GM20431 (cell line): ENCODE measurements at regions not wholly inside any gene's neighbourhood (a gene's known extent, or its start where the extent isn't known, plus 50 kb on each side); places are given as distances from the start of the nearest gene placed in this dataset.

Experiments
- in situ Hi-C: fragments of 300-500 bp; cut with MseI, MboI; formaldehyde crosslinking; loops from one replicate; pipeline ENCODE4 v1.15.0; 2020; ENCODE audit warnings: low sequenced_read_pairs; ENCODE audit not compliant: unreplicated experiment

GRCh38 chr9:38240051-38240450 is 152.5 kb upstream of the ALDH1B1 start:
- in situ Hi-C loops: no loop called here

DNA sequence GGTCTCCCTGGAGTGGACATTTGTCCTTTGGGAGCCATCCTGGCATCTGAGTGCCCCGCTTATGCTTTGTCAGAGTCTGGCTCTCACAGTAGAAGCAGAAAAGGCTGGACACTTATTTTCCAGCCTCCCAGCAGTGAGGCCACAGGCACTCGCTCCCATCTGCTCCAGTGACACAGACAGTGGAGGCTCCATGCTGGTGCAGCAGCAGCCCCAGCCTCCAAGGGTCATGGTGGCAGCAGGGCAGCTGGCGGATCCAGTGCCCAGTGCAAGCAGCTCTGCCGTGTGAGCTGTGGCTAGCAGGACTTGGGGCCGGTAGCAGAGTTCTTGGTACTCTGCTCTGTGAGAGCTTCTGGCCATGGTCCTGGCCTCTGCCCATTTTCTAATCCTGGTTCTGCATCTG is 157.3 kb upstream of the ALDH1B1 start:
- in situ Hi-C loops: no loop called here

GRCh38 chr9:38234479-38235170 is 157.9 kb upstream of the ALDH1B1 start:
- in situ Hi-C loops: no loop called here

DNA sequence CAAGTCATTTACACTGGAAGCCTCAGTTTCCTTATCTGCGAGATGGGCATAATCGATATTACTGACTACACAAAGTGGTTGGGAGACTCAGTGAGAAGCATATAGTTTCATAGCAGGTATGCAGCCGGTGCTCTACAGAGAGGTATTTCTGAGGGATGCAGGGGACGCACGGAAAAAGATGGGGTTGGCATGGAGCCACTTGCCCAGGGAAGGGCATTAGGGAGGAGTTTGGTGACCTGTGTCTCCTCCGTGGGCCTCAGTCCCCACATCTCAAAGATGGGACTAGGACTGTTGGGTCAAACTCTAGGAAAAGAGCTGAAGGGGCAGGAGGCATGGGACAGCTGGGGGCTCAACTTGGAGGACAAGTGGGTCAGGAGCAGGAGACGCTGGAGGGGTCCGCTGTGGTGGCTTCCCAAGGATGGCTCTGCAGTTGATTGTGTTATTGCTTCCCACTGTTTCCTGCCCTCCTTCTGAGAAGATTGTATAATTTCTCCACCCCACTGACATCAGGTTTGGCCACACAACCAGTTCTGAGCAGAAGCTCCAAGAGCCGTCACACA is 158.6 kb upstream of the ALDH1B1 start:
- in situ Hi-C loops: no loop called here

GRCh38 chr9:38233343-38233742 is 159.2 kb upstream of the ALDH1B1 start:
- in situ Hi-C loops: no loop called here

DNA sequence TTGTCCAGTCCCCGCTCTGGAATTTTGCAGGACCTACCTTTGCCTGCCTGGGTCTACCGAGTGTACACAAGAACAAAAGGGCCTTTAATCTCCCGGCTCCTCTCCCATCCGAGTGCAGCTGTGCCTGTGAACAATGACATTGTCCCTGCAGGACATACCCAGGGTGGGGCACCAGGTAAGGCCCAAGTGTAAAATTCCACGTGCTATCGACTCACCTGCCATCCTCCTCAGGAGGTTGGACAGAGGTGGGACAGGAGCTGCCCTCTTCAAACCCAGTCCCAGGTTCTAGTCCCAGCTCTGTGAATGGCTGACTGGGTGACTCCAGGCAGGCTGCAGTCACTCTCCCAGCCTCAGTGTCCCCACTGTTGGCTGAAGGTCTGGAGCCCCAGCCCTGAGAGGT is 159.6 kb upstream of the ALDH1B1 start:
- in situ Hi-C loops: no loop called here

GRCh38 chr9:38229504-38230155 is 160.6 kb upstream of the SHB start:
- in situ Hi-C loops: no loop called here

- in situ Hi-C loops: no loop called here
Observed at GRCh38 chr9:38229104-38229500, 160.1 kb upstream of the SHB start.

DNA sequence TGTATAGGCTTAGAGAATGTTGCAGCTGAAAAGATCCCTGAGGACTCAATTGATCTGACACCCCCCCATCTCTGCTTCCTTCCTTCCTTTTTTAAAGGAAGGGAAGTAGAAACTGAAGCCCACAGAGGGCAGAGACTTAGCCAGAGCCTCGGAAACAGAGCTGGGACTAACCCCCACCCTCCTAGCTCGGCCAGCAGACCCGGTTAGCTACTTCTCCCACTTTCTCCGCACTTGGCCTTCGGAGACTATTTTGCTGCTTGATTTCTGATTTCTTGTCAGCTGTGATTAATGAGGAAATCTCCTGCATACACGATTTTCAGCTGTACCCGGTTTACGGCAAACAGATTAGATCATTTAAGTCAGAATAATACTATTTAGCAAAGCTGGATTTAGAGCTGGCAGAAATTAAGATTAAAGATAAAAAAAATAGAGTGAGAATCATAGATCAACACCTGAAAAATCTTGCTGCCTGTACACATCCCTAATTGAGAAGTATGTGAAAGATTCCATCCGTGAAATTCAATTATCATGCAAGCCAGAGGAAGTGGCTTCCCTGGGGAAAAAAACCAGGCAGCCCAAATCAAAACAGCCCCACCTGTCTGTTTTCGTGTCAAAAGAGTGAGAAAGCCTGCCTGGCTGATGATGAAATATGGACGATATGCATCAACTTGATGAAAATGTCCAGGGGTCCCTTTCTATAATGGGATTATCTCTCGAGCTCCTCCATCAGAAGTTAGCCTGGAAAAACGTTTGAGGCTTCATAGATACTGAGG is 159.5 kb upstream of the SHB start:
- in situ Hi-C loops: no loop called here

GRCh38 chr9:38227656-38228055 is 158.6 kb upstream of the SHB start:
- in situ Hi-C loops: no loop called here

- in situ Hi-C loops: no loop called here
Observed at GRCh38 chr9:38227061-38227540, 158.1 kb upstream of the SHB start.

DNA sequence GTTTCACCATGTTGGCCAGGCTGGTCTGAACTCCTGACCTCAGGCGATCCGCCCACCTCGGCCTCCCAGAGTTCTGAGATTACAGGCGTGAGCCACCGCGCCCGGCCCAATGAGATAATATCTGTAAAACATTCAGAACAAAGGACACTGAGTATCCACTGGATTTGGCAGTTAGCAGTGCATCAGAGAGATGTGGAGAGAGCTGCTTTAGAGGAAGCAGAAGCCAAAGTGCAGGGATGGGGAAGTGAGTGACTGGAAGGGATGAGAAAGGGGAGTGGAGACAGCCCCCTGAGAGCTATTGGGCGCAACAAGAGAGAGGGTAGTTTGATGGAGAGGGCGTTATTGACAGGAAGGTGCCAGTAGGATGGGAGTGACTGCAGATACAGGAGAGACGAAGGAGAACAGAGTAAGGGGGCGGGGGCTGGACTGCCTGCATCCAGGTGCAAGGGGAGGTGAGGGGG is 157.5 kb upstream of the SHB start:
- in situ Hi-C loops: no loop called here

GRCh38 chr9:38224941-38225340 is 155.9 kb upstream of the SHB start:
- in situ Hi-C loops: no loop called here

GRCh38 chr9:38216572-38216971 is 147.5 kb upstream of the SHB start:
- in situ Hi-C loops: no loop called here

DNA sequence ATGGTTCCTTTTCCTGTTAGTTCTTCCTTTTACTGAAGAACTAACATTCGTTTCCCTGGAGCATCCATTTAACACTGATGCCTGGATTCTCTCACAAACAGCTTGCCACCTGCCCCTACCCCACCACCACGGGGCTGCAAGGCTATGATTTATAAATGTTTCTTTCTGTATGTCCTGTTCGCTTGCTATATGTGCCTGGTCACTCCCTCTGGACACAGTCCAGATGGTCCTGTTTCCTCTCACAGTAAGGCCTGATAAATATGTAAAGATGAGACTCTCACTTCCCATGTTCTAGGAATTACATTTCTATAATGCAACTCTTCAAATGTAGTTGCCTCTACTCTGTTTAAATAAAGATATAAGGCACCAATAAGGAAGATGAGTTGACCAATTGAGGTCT is 146.4 kb upstream of the SHB start:
- in situ Hi-C loops: no loop called here

DNA sequence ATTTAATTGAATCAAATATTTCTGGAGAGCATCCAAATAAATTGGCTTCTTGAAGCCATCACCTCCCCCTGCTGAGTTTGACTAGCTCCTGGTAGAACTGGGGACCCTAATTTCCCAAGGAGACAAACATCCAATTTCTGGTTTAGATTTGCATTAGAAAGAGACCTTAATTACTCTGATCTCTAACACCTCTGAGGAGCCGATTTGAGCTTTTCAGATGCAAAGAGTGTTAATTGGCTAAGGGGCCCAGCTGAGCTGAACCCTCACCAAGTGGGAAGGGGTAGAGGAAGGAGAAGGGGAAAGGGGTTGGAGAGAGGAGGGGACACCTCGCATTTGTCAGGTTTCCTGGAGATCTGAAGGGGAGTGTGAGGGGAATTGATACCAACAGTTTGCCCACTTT is 145.4 kb upstream of the SHB start:
- in situ Hi-C loops: no loop called here

- in situ Hi-C loops: no loop called here
Observed at GRCh38 chr9:38213631-38214299, 144.7 kb upstream of the SHB start.

DNA sequence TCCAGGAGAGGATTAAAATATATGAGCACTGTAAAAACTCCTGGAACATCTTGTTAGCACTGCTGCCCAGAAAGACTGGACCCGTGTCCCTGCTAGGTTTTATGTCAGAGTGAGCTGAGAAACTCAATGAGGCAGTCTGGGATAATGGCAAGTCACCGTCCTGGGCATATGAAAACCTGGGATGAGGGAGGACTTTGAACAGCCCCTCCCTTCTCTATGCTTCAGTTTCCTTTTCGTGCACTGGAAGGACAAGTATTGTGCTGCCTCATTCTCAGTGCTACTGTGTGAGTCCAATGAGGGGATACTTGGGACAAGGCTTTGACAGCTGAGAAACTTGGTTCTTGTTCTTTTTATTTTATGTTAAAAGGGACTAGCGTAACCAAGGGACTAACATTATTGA is 143.0 kb upstream of the SHB start:
- in situ Hi-C loops: no loop called here

- in situ Hi-C loops: no loop called here
Observed at GRCh38 chr9:38211002-38211401, 142.0 kb upstream of the SHB start.

DNA sequence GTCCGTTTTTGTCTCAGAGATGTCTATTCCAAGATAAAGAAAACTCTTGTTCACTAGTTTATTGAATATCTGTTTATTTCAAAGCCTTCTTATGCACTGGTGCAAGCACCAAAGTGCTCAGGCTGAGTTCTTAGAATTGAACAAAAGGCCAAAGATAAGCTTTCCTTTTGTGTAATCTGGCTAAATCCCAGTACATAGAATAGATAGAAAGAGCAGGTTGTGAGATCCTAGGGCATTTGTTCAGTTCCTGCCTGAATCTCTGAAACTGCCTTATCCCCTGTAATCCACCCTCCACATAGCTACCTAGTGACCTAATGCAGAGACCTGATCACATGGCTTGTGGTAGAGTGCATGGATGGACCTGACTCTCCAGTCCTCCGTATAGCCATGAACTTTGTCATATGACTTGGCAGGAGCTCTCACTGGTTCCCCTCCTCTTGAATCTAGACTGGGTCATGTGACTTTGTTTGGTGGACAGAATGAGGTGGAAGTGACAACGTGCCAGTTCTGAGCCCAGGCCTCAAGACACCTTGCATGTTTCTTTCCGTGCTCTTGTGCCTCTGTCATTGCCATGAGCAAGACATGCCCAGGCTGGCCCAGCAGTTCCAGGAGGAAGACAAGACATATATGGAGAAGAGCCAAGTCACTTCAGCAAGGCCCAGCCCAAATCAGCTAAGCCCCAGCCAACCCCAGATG is 139.3 kb upstream of the SHB start:
- in situ Hi-C loops: no loop called here
